ENCODE measurements at regions not wholly inside any gene's neighbourhood (a gene's known extent, or its start where the extent isn't known, plus 50 kb on each side); places are given as distances from the start of the nearest gene placed in this dataset.

DNA sequence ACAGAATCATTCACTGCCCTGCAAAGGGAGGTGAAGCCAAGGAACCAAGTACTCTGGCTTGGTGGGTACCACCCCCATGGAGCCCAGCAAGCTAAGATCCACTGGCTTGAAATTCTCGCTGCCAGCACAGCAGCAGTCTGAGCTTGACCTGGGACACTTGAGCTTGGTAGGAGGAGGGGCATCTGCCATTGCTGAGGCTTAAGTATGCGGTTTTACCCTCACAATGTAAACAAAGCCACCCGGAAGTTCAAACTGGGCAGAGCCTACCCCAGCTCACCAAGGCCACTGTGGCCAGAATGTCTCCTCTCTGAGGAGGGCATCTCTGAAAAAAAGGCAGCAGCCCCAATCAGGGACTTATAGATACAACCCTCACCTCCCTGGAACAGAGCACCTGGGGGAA lies 1050.0 kb upstream of the GHITM start:
- H2BK120ac ChIP-seq (replicated peaks; ENCODE audit: low read depth, low read length) = no peak overlapping the region
- H2AK5ac ChIP-seq (ENCODE audit: low read depth, low read length) = no peak overlapping the region
- CTCF ChIA-PET (ENCODE audit: partially characterized antibody) = no interaction called here
- no peak overlapping the region for H3K27ac ChIP-seq (ENCODE audit: low read depth, low read length)
- no peak overlapping the region for H2BK20ac ChIP-seq (ENCODE audit: low read length)
- no peaks in the 10 kb centered on the region for H3K79me2 ChIP-seq (ENCODE audit: control insufficient read depth in 1 of 2, insufficient read depth in 2 of 2, low read length in 2 of 2)
- H3K4ac ChIP-seq (replicated peaks; ENCODE audit: insufficient read length, low read depth, low read length) = no peak overlapping the region
- H3K56ac ChIP-seq (replicated peaks; ENCODE audit: insufficient read length, low read depth, low read length) = no peak overlapping the region
- 0 out of 2 replicates have a peak overlapping the region, but pooled peaks have one; percentile 44 for H2AFZ ChIP-seq (ENCODE audit: low read length)
- H3K36me3 ChIP-seq (ENCODE audit: control insufficient read depth in 2 of 4, insufficient read depth in 4 of 4, low read length in 3 of 4) = no peaks in the 10 kb centered on the region
- H4K8ac ChIP-seq (ENCODE audit: extremely low read depth, insufficient read depth, low read length) = no peak overlapping the region; the same call in 1 of the 2 replicates
- no peak overlapping the region for H3K9ac ChIP-seq (replicated peaks in 1 of 4; ENCODE audit: extremely low read depth in 1 of 4, low read depth in 3 of 4, low read length in 3 of 4)
- no peak overlapping the region for H4K91ac ChIP-seq (replicated peaks; ENCODE audit: insufficient read length, low read length)
- H2BK12ac ChIP-seq (ENCODE audit: low read depth, low read length) = no peak overlapping the region
- no peaks in the 10 kb centered on the region for H3K27me3 ChIP-seq (replicated peaks in 1 of 4; ENCODE audit: control insufficient read depth in 3 of 4, extremely low read depth in 1 of 4, insufficient read depth in 3 of 4, low read length in 3 of 4)
- POLR2A ChIA-PET (ENCODE audit: partially characterized antibody) = no interaction called here
- H2BK15ac ChIP-seq (ENCODE audit: low read length) = no peak overlapping the region
- H4K20me1 ChIP-seq (replicated peaks in 1 of 2; ENCODE audit: control insufficient read depth in 1 of 2, insufficient read depth in 2 of 2, low read length in 2 of 2) = no peaks in the 10 kb centered on the region
- WGBS, 2 experiments (ENCODE audit: extremely low coverage in 1 of 2, insufficient coverage in 1 of 2, insufficient read length in 1 of 2, insufficient replicate concordance in 2 of 2, low coverage in 1 of 2, low lambda C conversion rate in 2 of 2, missing lambda C conversion rate in 1 of 2) = 95% methylated on average over 3 of the region's 3 CpGs; no CpG with 5 or more reads in 1 of the 2 experiments
- no peak overlapping the region; the same call in 1 of the 2 replicates for H3K18ac ChIP-seq (ENCODE audit: extremely low read depth, low read length)
- FAIRE-seq (no peak), DNase-seq (ENCODE audit: low read depth in 1 of 2, low spot score in 2 of 2) (no peak)
- H3K9me3 ChIP-seq (ENCODE audit: insufficient read depth in 2 of 2, low read depth in 1 of 2, low read length in 1 of 2) = no peaks in the 10 kb centered on the region
- no peak overlapping the region for H2BK5ac ChIP-seq (ENCODE audit: low read depth, low read length)
- no peak overlapping the region for H3K23ac ChIP-seq (ENCODE audit: insufficient read length)
- H3K79me1 ChIP-seq (ENCODE audit: low read depth, low read length) = no peaks in the 10 kb centered on the region
- no peak overlapping the region for H3K4me2 ChIP-seq (ENCODE audit: insufficient read depth in 1 of 2, low read depth in 2 of 2, low read length in 2 of 2)
- H3K23me2 ChIP-seq (ENCODE audit: low read depth, low read length) = no peaks in the 10 kb centered on the region
- H3K14ac ChIP-seq (ENCODE audit: insufficient read length) = no peak overlapping the region
- TF ChIP-seq SAP30 (IDR thresholded peaks at IDR 0.05; ENCODE audit: insufficient read depth, insufficient replicate concordance, low read length) (no peak), EZH2 (IDR thresholded peaks at IDR 0.05; ENCODE audit: low read depth, low read length, severe bottlenecking) (no peak), NANOG (IDR thresholded peaks at IDR 0.05; ENCODE audit: insufficient read depth, low read depth, low read length, poor library complexity, severe bottlenecking) (no peak), POLR2A (IDR thresholded peaks at IDR 0.05; ENCODE audit: control extremely low read depth in 1 of 2, low read depth in 2 of 2, low read length in 2 of 2) (no peak), EGR1 (IDR thresholded peaks at IDR 0.05; ENCODE audit: borderline replicate concordance, low read depth, low read length) (no peak), CHD2 (IDR thresholded peaks at IDR 0.05; ENCODE audit: low read length) (no peak), BRCA1 (IDR thresholded peaks at IDR 0.05; ENCODE audit: low read depth, low read length) (no peak)
- H3K4me1 ChIP-seq (replicated peaks in 1 of 4; ENCODE audit: control insufficient read depth in 3 of 4, insufficient read depth in 4 of 4, low read length in 3 of 4) = no peaks in the 10 kb centered on the region; a peak in 1 of 7 replicates
- H4K5ac ChIP-seq (ENCODE audit: insufficient read length, low read depth, low read length) = no peak overlapping the region
- no peak overlapping the region for H3K4me3 ChIP-seq (ENCODE audit: extremely low read depth in 1 of 4, insufficient read depth in 2 of 4, low read depth in 3 of 4, low read length in 4 of 4)
